ENCODE measurements at regions not wholly inside any gene's neighbourhood (a gene's known extent, or its start where the extent isn't known, plus 50 kb on each side); places are given as distances from the start of the nearest gene placed in this dataset.
A peak's percentile ranks its signal among the peaks of the same experiment; 100 is the strongest.

- TF ChIP-seq IRF5 (IDR thresholded peaks at IDR 0.05; ENCODE audit: borderline replicate concordance) (no peak), NKRF (conservative IDR thresholded peaks at IDR 0.05) (no peak)
These were observed 82.4 kb upstream of the TGM3 start (continued) for GRCh38 chr20:2213401-2213800.

GRCh38 chr20:2217857-2218539, 77.8 kb upstream of the TGM3 start:
- Histone ChIP-seq H3K9me3 (replicated peaks; ENCODE audit: control insufficient read depth, insufficient read depth, low read length) (peaks cover 2% of the 10 kb centered on the region), H3K27ac (ENCODE audit: control insufficient read depth, insufficient read depth) (0 out of 2 replicates have a peak overlapping the region, but pooled peaks have one; percentile 38)

More at GRCh38 chr20:2217857-2218539, 77.8 kb upstream of the TGM3 start:
- FAIRE-seq (no peak), ATAC-seq (no peak; the same call in 2 of the 3 replicates), DNase-seq (ENCODE audit: low read depth, low spot score) (peak; percentile 20)
- TF ChIP-seq KDM1A (IDR thresholded peaks at IDR 0.05; ENCODE audit: borderline replicate concordance): no peak
- TF ChIP-seq IRF4 (IDR thresholded peaks at IDR 0.05; ENCODE audit: low read depth, low read length): peak; percentile 32; the same call in 1 of the 2 replicates
- TF ChIP-seq ATF2 (IDR thresholded peaks at IDR 0.05; ENCODE audit: low read length): peak; percentile 60; the same call in 1 of the 2 replicates
- TF ChIP-seq JUNB (IDR thresholded peaks at IDR 0.05): 0 out of 2 replicates have a peak, but pooled peaks have one; percentile 17
- peak; percentile 76 for TF ChIP-seq SPI1 (IDR thresholded peaks at IDR 0.05; ENCODE audit: borderline replicate concordance, insufficient read depth, low read depth, low read length)
- no peak for TF ChIP-seq E2F8 (IDR thresholded peaks at IDR 0.05; ENCODE audit: low read depth, partially characterized antibody)
- TF ChIP-seq POLR2AphosphoS2 (IDR thresholded peaks at IDR 0.05; ENCODE audit: low read depth, low read length): no peak
- no peak for TF ChIP-seq BCL11A (IDR thresholded peaks at IDR 0.05; ENCODE audit: low read depth, low read length)
- TF ChIP-seq IKZF2 (IDR thresholded peaks at IDR 0.05): peak; percentile 28 to 50; a peak in 1 of 4 replicates
- TF ChIP-seq ETV6 (conservative IDR thresholded peaks at IDR 0.05 in 1 of 2, IDR thresholded peaks at IDR 0.05 in 1 of 2; ENCODE audit: borderline replicate concordance in 1 of 2, low read depth in 1 of 2): peak in 1 of 2 experiments; percentile 61; a peak in 1 of 4 replicates
- TF ChIP-seq EED (IDR thresholded peaks at IDR 0.05; ENCODE audit: low read depth): 0 out of 2 replicates have a peak, but pooled peaks have one; percentile 17
- SMC1A ChIA-PET (ENCODE audit: uncharacterized antibody, unreplicated experiment): no interaction called here
- Histone ChIP-seq H3K79me2 (ENCODE audit: control insufficient read depth, insufficient read depth, low read length) (no peaks in the 10 kb centered on the region), H3K36me3 (ENCODE audit: control insufficient read depth in 2 of 2, insufficient read depth in 2 of 2, low read length in 1 of 2) (no peaks in the 10 kb centered on the region), H3K27me3 (replicated peaks in 1 of 2; ENCODE audit: control insufficient read depth in 2 of 2, insufficient read depth in 2 of 2, low read length in 1 of 2) (no peaks in the 10 kb centered on the region), H4K20me1 (ENCODE audit: control insufficient read depth, insufficient read depth) (no peaks in the 10 kb centered on the region), H3K9ac (ENCODE audit: control insufficient read depth, insufficient read depth, low read length) (no peak overlapping the region), H3K4me2 (ENCODE audit: control insufficient read depth, insufficient read depth) (no peak overlapping the region), H3K4me3 (no peak overlapping the region), H3K4me1 (ENCODE audit: control insufficient read depth, insufficient read depth, low read length) (peaks cover 9% of the 10 kb centered on the region; the same call in 1 of the 2 replicates), H2AFZ (ENCODE audit: control insufficient read depth, low read depth, low read length) (no peak overlapping the region)
- in situ Hi-C loops (cut with MboI): no loop called here
- RAD21 ChIA-PET (ENCODE audit: unreplicated experiment): interaction anchor here (2.0 kb wide), 1 partner anchor 10 kb away, joined by 4 read pairs; no protein-coding TSS in a partner anchor
- 15% methylated on average over 5 of the region's 6 CpGs for WGBS (ENCODE audit: insufficient coverage, insufficient replicate concordance, low lambda C conversion rate, missing lambda C conversion rate)
- BruUV-seq (replicated peaks): no TSS peak
- POLR2A ChIA-PET: no interaction called here
- CTCF ChIA-PET: interaction anchor here (0.6 to 2.2 kb wide), 3 partner anchors 11 to 207 kb away, joined by 3 to 10 read pairs (median 3); no protein-coding TSS in a partner anchor
- intact Hi-C loops (cut with micrococcal nuclease; ENCODE audit: unreplicated experiment): no loop called here

All from GM12878 (cell line).